Prostate gland (tissue), 2 donors: ENCODE measurements at regions not wholly inside any gene's neighbourhood (a gene's known extent, or its start where the extent isn't known, plus 50 kb on each side); places are given as distances from the start of the nearest gene placed in this dataset.

Source experiments
- POLR2A ChIP-seq: fragments of 450-650 bp; IDR thresholded peaks from one replicate; pipeline ENCODE4 v1.6.1; 2016; ENCODE audit warnings: antibody characterized with exemption, mild to moderate bottlenecking
- TF ChIP-seq, protein P1 (sequence below), 4 experiments: fragments of 200-600 bp in 2 of 4; fragments of 450-650 bp in 2 of 4; sonication (generic) in 2 of 4; IDR thresholded peaks; 1 replicate in 3 of 4; 2 replicates in 1 of 4; pipeline ENCODE4 v1.5.1; 2016 to 2019; ENCODE audit warnings: antibody characterized with exemption in 4 of 4, mild to moderate bottlenecking in 2 of 4, moderate library complexity in 2 of 4

GRCh38 chr4:58138786-58139668 is 1028.8 kb upstream of the IGFBP7 start:
- TF ChIP-seq POLR2A = no peak
- TF ChIP-seq, protein P1, sequence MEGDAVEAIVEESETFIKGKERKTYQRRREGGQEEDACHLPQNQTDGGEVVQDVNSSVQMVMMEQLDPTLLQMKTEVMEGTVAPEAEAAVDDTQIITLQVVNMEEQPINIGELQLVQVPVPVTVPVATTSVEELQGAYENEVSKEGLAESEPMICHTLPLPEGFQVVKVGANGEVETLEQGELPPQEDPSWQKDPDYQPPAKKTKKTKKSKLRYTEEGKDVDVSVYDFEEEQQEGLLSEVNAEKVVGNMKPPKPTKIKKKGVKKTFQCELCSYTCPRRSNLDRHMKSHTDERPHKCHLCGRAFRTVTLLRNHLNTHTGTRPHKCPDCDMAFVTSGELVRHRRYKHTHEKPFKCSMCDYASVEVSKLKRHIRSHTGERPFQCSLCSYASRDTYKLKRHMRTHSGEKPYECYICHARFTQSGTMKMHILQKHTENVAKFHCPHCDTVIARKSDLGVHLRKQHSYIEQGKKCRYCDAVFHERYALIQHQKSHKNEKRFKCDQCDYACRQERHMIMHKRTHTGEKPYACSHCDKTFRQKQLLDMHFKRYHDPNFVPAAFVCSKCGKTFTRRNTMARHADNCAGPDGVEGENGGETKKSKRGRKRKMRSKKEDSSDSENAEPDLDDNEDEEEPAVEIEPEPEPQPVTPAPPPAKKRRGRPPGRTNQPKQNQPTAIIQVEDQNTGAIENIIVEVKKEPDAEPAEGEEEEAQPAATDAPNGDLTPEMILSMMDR (IDR thresholded peaks at IDR 0.05) = no peak
